ENCODE measurements at regions not wholly inside any gene's neighbourhood (a gene's known extent, or its start where the extent isn't known, plus 50 kb on each side); places are given as distances from the start of the nearest gene placed in this dataset.

DNA sequence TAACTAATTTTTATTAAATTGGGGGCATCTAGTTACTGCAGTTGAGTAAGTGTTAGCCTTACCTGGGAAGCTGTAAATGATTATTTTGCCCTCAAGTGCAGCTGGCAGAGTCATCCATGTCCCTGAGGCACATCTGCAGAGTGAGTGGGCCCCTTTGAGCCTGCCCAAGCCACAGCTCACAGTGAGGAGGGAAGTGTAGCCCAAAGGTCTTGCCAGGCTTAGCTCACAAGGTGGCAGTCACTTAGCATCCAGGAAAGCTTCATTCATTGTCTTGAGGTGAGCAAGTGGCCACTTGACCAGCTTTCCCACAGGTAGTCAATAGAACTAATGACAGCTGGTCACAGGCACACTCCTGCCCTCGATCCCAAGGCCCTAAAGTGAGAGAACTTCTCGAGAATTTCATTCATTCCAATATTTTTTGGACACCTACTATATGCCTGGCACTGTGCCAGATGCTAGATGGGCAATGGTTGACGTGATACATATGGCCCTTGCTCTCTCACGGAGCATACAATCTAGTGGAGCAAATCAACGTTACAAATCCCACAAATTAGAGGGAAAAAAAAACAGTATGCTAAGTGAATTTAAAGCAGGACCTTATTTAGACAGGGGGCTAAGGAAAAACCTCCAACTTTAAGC lies 163.3 kb upstream of the IL12A start:
- TF ChIP-seq, protein P1, sequence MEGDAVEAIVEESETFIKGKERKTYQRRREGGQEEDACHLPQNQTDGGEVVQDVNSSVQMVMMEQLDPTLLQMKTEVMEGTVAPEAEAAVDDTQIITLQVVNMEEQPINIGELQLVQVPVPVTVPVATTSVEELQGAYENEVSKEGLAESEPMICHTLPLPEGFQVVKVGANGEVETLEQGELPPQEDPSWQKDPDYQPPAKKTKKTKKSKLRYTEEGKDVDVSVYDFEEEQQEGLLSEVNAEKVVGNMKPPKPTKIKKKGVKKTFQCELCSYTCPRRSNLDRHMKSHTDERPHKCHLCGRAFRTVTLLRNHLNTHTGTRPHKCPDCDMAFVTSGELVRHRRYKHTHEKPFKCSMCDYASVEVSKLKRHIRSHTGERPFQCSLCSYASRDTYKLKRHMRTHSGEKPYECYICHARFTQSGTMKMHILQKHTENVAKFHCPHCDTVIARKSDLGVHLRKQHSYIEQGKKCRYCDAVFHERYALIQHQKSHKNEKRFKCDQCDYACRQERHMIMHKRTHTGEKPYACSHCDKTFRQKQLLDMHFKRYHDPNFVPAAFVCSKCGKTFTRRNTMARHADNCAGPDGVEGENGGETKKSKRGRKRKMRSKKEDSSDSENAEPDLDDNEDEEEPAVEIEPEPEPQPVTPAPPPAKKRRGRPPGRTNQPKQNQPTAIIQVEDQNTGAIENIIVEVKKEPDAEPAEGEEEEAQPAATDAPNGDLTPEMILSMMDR (IDR thresholded peaks at IDR 0.05 in 8 of 11, conservative IDR thresholded peaks at IDR 0.05 in 3 of 11): no peak
- no peak for TF ChIP-seq POLR2A (IDR thresholded peaks at IDR 0.05)
- TF ChIP-seq POLR2AphosphoS5 (IDR thresholded peaks at IDR 0.05): no peak
- Histone ChIP-seq H3K4me3 (no peak overlapping the region), H3K27me3 (replicated peaks in 1 of 7) (no peaks in the 10 kb centered on the region), H3K9me3 (no peaks in the 10 kb centered on the region), H3K27ac (no peak overlapping the region), H3K4me1 (peaks cover 0 to 17% (median 4%) of the 10 kb centered on the region in 6 donors), H3K36me3 (no peaks in the 10 kb centered on the region)
- intact Hi-C loops (cut with DNase I; ENCODE audit: low total_unique reads): no loop called here
- WGBS, 5 donors: 67 to 80% (median 75%) methylated on average over 5 of the region's 5 CpGs
- no peak for DNase-seq

DNA sequence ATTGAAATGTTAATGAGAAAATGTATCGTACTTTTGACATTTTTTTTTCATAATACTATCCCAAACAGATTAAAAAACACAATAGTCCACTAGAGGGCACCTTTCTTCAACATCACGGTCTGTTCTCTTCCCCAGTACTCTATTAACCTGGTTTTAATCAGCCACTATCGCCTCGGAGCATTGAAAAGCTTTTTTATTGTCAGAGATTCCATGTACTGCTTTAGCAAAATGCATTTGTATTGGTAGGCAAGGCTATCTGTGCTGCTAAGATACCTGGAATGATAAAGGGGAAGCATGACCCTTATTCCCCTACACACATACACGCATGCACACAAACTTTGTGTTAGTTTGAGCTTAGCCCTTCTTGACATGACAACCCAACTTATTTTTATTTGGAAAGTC lies 160.1 kb upstream of the IL12A start:
- TF ChIP-seq, protein P1 (IDR thresholded peaks at IDR 0.05 in 8 of 11, conservative IDR thresholded peaks at IDR 0.05 in 3 of 11): peak in 7 of 11 experiments; percentile 31 to 54 (median 51)
- TF ChIP-seq POLR2A (IDR thresholded peaks at IDR 0.05): no peak
- no peak for DNase-seq

DNA sequence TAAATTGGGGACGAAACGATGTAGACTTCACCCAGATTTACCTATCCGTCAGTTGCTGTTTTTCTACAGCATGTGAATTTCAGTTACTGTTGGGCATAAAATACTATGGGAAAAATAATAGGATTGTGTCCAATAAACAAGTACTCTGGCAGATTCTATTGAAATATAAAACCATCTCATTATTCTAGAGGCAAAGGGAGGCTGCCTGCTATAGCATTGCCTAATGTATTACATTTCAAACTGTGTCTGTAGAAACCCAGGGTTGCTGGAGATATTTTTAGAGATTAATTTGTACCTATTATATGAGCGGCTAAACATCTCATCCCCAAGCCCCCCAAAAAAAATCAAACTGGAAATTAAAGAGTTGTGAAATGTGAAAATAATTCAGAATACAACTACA lies 159.6 kb upstream of the IL12A start:
- no peaks in the 10 kb centered on the region for H3K27me3 ChIP-seq (replicated peaks in 1 of 7)
- DNase-seq: no peak
- no peak overlapping the region for H3K27ac ChIP-seq
- TF ChIP-seq, protein P1 (IDR thresholded peaks at IDR 0.05 in 8 of 11, conservative IDR thresholded peaks at IDR 0.05 in 3 of 11): no peak
- TF ChIP-seq POLR2AphosphoS5 (IDR thresholded peaks at IDR 0.05) (no peak), POLR2A (IDR thresholded peaks at IDR 0.05) (no peak)
- no peaks in the 10 kb centered on the region for H3K9me3 ChIP-seq
- no peak overlapping the region for H3K4me3 ChIP-seq
- intact Hi-C loops (cut with DNase I; ENCODE audit: low total_unique reads): no loop called here
- peaks cover 0 to 29% (median 6%) of the 10 kb centered on the region in 6 donors for H3K4me1 ChIP-seq
- 88 to 97% (median 94%) methylated on average over 4 of the region's 4 CpGs for WGBS, 5 donors
- H3K36me3 ChIP-seq: no peaks in the 10 kb centered on the region

More for the DNA sequence above, 160.1 kb upstream of the IL12A start:
- no peaks in the 10 kb centered on the region for H3K27me3 ChIP-seq (replicated peaks in 1 of 7)
- intact Hi-C loops (cut with DNase I; ENCODE audit: low total_unique reads): no loop called here
- WGBS, 5 donors: 19 to 25% (median 22%) methylated on average over 5 of the region's 5 CpGs
- no peaks in the 10 kb centered on the region for H3K9me3 ChIP-seq
- no peak overlapping the region for H3K27ac ChIP-seq
- H3K4me3 ChIP-seq: no peak overlapping the region
- no peaks in the 10 kb centered on the region for H3K36me3 ChIP-seq
- H3K4me1 ChIP-seq: peaks cover 0 to 29% (median 6%) of the 10 kb centered on the region in 6 donors

DNA sequence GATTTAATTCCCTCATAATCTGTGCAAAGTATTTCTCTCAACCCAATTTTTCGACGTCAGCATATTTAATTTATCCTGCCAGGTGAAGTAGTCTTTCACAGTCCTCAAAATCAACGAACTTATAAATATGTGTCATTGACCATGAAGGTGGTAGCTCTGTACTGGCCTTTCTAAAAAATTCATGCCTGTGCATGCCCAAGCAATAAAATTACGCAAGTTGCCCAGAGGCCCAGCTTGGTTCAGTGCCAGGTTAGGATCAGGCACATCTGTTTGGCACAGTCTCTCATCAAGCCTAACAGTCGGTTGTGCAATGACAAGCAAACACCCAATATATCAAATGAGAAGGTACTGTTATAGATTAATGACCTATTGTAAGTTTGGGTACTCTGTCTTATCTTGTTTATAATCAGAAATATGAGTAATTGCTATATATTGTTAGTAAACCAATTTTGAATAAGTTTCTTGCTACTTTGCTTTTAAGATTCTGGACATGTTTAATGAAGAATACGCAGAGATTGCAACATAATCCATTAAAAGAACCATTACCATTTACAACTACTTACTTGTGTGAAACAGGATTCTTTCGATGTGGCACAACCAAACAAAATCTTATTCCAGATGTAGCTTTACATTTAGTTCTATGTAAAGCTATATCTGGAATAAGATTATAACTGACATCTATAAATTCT lies 159.0 kb upstream of the IL12A start:
- intact Hi-C loops (cut with DNase I; ENCODE audit: low total_unique reads): loop anchor here (5.0 kb wide), 1 partner anchor 173 kb away; no protein-coding TSS in a partner anchor
- 37 to 75% (median 57%) methylated on average over 7 of the region's 7 CpGs for WGBS, 5 donors
- no peak overlapping the region for H3K4me3 ChIP-seq
- no peak overlapping the region for H3K27ac ChIP-seq
- TF ChIP-seq POLR2AphosphoS5 (IDR thresholded peaks at IDR 0.05) (no peak), POLR2A (IDR thresholded peaks at IDR 0.05) (no peak)
- TF ChIP-seq, protein P1 (IDR thresholded peaks at IDR 0.05 in 8 of 11, conservative IDR thresholded peaks at IDR 0.05 in 3 of 11): no peak
- no peaks in the 10 kb centered on the region for H3K36me3 ChIP-seq
- H3K27me3 ChIP-seq (replicated peaks in 1 of 7): no peaks in the 10 kb centered on the region
- no peak for DNase-seq
- no peaks in the 10 kb centered on the region for H3K9me3 ChIP-seq
- peaks cover 0 to 29% (median 6%) of the 10 kb centered on the region in 6 donors for H3K4me1 ChIP-seq

Data from spleen (tissue), 11 donors.